Ovary (tissue), 7 donors: ENCODE measurements at regions not wholly inside any gene's neighbourhood (a gene's known extent, or its start where the extent isn't known, plus 50 kb on each side); places are given as distances from the start of the nearest gene placed in this dataset.

Source experiments
- DNase-seq, 5 donors: peaks; one replicate each; pipeline ENCODE4 v3.0.0-alpha.2; 2019 to 2020
- H3K27ac ChIP-seq, 2 donors: fragments of 200-600 bp; one replicate each; pipeline versions ENCODE4 v1.5.1 to v1.8.0; 2019 to 2022
- H3K27me3 ChIP-seq: fragments of 200-600 bp; one replicate; pipeline ENCODE4 v1.8.0; 2022
- H3K36me3 ChIP-seq: fragments of 200-600 bp; sonication (generic); one replicate; pipeline ENCODE4 v1.5.1; 2019
- H3K4me1 ChIP-seq: one replicate; pipeline ENCODE4 v1.8.1; 2013; ENCODE audit warnings: mild to moderate bottlenecking, moderate library complexity; ENCODE audit not compliant: insufficient read depth
- H3K4me3 ChIP-seq: fragments of 200-600 bp; sonication (generic); one replicate; pipeline ENCODE4 v1.5.1; 2017
- H3K9me3 ChIP-seq, 2 donors: fragments of 200-600 bp in 1 of 2; sonication (generic) in 1 of 2; one replicate each; pipeline versions ENCODE4 v1.5.1 to v1.8.1; 2013 to 2019; ENCODE audit warnings: mild to moderate bottlenecking in 1 of 2, moderate library complexity in 1 of 2
- EP300 ChIP-seq: sonication (generic); formaldehyde crosslinking; IDR thresholded peaks from one replicate; pipeline ENCODE4 v1.6.1; 2017; ENCODE audit warnings: antibody characterized with exemption
- POLR2A ChIP-seq: fragments of 450-650 bp; IDR thresholded peaks from one replicate; pipeline ENCODE4 v1.6.1; 2017; ENCODE audit warnings: antibody characterized with exemption, mild to moderate bottlenecking, moderate library complexity
- WGBS, 3 donors: extraction: QIAGEN DNeasy Blood & Tissue Kit in 1 of 3; methylation state at CpG; one replicate each; pipeline versions ENCODE4 v1.1.5 to v1.1.7; 2013 to 2017; 5-methylcytosine and 5-hydroxymethylcytosine counted together
- intact Hi-C, 4 donors: fragments of 100-400 bp; cut with DNase I; formaldehyde crosslinking; loops; one replicate each; pipeline versions ENCODE4 v1.11.0 to v1.15.1; 2022 to 2023
- TF ChIP-seq, protein P1 (sequence below), 3 donors: fragments of 450-650 bp in 2 of 3; fragments of 200-600 bp in 1 of 3; IDR thresholded peaks; one replicate each; pipeline versions ENCODE4 v1.5.1 to v1.8.0; 2016 to 2022; ENCODE audit warnings: antibody characterized with exemption in 3 of 3, mild to moderate bottlenecking in 1 of 3
- donor health status: DM: no; HTN: no; CAD: no; lungs with moderate emphysema.
- donor health status: DM: no; HTN: no; CAD: no.
- donor health status: Bipolar disorder and iron deficiency.
- donor health status: DM: no; HTN: no; CAD: no.
- donor health status: DM: yes; HTN: yes; CAD: no.

DNA sequence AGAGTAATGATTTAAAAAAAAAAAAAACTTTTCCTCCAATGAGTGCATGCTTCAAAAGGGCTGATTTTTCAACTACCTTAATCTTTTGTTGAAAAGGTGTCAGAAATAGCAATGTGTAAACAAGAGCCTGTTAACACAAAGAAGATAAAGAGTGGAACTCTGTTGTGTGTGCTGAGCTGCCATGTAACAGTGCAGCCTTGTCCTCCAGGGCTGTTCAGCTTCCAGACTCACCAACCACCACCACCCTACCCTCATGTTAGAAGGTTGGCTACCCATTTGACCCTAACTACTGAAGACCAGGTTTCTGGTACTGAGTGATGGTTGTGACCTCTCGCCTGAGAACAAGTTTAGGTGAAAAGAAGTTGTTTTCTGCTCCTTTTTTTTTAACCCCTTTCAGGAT is 222.8 kb upstream of the TEX13C start:
- TF ChIP-seq, protein P1, sequence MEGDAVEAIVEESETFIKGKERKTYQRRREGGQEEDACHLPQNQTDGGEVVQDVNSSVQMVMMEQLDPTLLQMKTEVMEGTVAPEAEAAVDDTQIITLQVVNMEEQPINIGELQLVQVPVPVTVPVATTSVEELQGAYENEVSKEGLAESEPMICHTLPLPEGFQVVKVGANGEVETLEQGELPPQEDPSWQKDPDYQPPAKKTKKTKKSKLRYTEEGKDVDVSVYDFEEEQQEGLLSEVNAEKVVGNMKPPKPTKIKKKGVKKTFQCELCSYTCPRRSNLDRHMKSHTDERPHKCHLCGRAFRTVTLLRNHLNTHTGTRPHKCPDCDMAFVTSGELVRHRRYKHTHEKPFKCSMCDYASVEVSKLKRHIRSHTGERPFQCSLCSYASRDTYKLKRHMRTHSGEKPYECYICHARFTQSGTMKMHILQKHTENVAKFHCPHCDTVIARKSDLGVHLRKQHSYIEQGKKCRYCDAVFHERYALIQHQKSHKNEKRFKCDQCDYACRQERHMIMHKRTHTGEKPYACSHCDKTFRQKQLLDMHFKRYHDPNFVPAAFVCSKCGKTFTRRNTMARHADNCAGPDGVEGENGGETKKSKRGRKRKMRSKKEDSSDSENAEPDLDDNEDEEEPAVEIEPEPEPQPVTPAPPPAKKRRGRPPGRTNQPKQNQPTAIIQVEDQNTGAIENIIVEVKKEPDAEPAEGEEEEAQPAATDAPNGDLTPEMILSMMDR (IDR thresholded peaks at IDR 0.05) = no peak
- TF ChIP-seq EP300 = no peak
- no peak for TF ChIP-seq POLR2A
- no peak overlapping the region for H3K4me3 ChIP-seq
- intact Hi-C loops = no loop called here
- H3K27ac ChIP-seq = no peak overlapping the region
- no peaks in the 10 kb centered on the region for H3K9me3 ChIP-seq
- no peaks in the 10 kb centered on the region for H3K27me3 ChIP-seq
- H3K4me1 ChIP-seq = no peaks in the 10 kb centered on the region
- WGBS, 3 donors = 67 to 78% (median 72%) methylated on average over 1 of the region's 1 CpG
- no peak for DNase-seq
- no peaks in the 10 kb centered on the region for H3K36me3 ChIP-seq

DNA sequence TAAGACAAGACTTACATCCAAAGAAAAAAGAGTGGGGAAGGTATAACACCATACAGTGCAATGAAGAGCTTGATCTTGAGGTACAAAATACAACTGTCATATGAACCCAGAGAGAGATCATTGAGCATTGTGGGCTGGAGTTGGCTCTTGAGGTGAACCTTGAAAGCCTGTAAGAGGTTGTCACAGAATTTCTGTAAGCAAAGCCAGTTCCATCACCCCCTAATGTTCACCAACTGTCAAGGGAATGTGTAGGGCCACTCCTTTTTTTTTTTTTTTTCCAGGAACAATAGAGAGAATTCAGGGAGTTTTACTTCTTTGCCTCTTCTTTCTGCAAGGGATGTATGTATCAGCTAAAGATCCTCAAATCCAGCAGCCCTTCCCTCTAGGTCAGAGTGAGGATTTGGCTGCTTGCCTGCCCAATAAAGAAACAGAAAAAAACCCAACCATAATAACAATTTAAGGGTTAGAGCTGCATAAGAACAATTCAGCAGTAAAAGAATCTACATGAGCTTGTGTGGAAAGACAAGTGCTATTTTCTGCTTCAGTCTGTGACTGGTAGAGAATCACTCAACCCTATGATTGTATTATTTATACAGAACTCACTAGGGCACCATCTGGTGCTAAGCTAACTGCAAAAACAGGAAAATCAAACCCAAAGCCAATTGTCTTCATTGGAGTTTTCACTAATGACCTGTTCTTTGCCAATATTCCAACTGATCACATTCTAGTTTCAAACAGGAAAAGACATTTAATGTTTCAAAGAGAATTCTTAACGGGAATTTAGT is 217.5 kb upstream of the TEX13C start:
- H3K4me1 ChIP-seq = no peaks in the 10 kb centered on the region
- no peaks in the 10 kb centered on the region for H3K9me3 ChIP-seq
- H3K36me3 ChIP-seq = no peaks in the 10 kb centered on the region
- H3K27me3 ChIP-seq = no peaks in the 10 kb centered on the region
- intact Hi-C loops = no loop called here
- no peak overlapping the region for H3K4me3 ChIP-seq
- H3K27ac ChIP-seq = no peak overlapping the region
- TF ChIP-seq, protein P1 (IDR thresholded peaks at IDR 0.05) = no peak
- TF ChIP-seq POLR2A (no peak), EP300 (no peak)
- WGBS, 3 donors = 37 to 57% (median 43%) methylated on average over 1 of the region's 1 CpG
- no peak for DNase-seq

DNA sequence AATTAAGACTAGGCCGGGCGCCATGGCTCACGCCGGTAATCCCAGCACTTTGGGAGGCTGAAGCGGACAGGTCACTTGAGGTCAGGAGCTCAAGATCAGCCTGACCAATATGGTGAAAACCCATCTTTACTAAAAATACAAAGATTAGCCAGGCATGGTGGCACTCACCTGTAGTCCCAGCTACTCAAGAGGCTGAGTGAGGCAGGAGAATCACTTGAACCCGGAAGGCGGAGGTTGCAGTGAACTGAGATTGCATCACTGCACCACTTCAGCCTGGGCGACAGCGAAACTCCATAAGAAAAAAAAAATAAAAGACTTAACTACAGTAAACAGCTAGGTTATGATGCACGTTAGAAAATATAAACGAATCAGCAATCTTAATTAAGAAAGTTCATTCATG is 216.0 kb upstream of the TEX13C start:
- H3K27ac ChIP-seq = no peak overlapping the region
- H3K36me3 ChIP-seq = no peaks in the 10 kb centered on the region
- no peaks in the 10 kb centered on the region for H3K9me3 ChIP-seq
- WGBS, 3 donors = 83 to 85% (median 85%) methylated on average over 11 of the region's 11 CpGs
- no peak for DNase-seq
- no peaks in the 10 kb centered on the region for H3K4me1 ChIP-seq
- H3K4me3 ChIP-seq = no peak overlapping the region
- intact Hi-C loops = no loop called here
- H3K27me3 ChIP-seq = no peaks in the 10 kb centered on the region
- no peak for TF ChIP-seq EP300
- TF ChIP-seq, protein P1 (IDR thresholded peaks at IDR 0.05) = no peak
- no peak for TF ChIP-seq POLR2A

DNA sequence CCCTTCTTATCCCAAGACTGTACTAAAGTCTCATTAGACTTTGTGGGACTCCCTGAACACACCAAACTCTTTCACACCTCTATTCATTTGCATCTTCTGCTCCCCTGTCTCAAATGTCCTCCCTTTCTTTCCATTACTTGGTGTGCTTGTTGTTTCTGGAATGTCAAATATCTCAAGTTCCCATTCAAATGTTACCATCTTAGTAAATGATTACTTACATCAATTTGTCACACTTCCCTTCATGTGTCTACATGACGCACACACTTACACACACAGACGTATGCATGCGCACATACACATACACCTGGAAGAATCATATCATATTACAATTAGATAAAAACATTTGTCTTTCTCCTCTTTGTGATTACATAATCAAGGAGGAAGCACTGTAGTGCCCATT is 210.8 kb upstream of the TEX13C start:
- no peak for DNase-seq
- no peak overlapping the region for H3K4me3 ChIP-seq
- H3K27me3 ChIP-seq = no peaks in the 10 kb centered on the region
- TF ChIP-seq, protein P1 (IDR thresholded peaks at IDR 0.05) = no peak
- no peaks in the 10 kb centered on the region for H3K36me3 ChIP-seq
- H3K4me1 ChIP-seq = no peaks in the 10 kb centered on the region
- intact Hi-C loops = no loop called here
- no peak overlapping the region for H3K27ac ChIP-seq
- WGBS, 3 donors = 86 to 94% (median 94%) methylated on average over 3 of the region's 3 CpGs
- no peaks in the 10 kb centered on the region for H3K9me3 ChIP-seq
